ENCODE measurements at regions not wholly inside any gene's neighbourhood (a gene's known extent, or its start where the extent isn't known, plus 50 kb on each side); places are given as distances from the start of the nearest gene placed in this dataset.

DNA sequence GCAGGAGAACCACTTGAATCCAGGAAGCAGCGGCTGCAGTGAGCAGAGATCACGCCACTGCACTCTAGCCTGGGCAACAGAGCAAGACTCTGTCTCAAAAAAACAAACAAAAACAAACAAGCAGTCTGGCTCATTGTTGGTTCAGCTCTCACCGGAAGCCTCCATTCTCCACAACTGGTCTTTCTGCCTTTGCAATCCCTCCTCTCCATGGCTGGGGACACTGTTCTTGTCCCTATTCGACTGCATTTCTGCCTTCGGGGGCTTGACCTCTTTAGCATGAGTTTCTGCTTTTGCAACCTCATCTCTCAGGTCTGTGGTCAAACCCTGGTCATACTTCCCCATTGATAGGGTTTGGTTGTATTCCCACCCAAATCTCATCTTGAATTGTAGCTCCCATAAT is 216.3 kb upstream of the NR5A2 start:
- Histone ChIP-seq H3K9me3 (ENCODE audit: insufficient read depth, low read length, severe bottlenecking) (no peaks in the 10 kb centered on the region), H3K4me2 (ENCODE audit: insufficient read depth, low read length) (no peak overlapping the region), H3K36me3 (ENCODE audit: insufficient read depth, low read length) (no peaks in the 10 kb centered on the region), H4K20me1 (ENCODE audit: insufficient read depth, low read length) (no peaks in the 10 kb centered on the region), H2AFZ (ENCODE audit: low read depth, low read length) (no peak overlapping the region), H3K4me1 (ENCODE audit: insufficient read depth, low read length) (no peaks in the 10 kb centered on the region), H3K9ac (ENCODE audit: low read depth, low read length) (no peak overlapping the region), H3K79me2 (ENCODE audit: insufficient read depth, low read length) (no peaks in the 10 kb centered on the region), H3K27me3 (ENCODE audit: insufficient read depth, low read length, poor library complexity) (peaks cover 11% of the 10 kb centered on the region), H3K4me3 (ENCODE audit: low read depth in 1 of 2, low read length in 2 of 2) (no peak overlapping the region), H3K27ac (ENCODE audit: low read length) (no peak overlapping the region)
- DNase-seq (no peak), ATAC-seq (ENCODE audit: insufficient read depth, low read depth) (no peak)
- no peak for TF ChIP-seq EZH2 (IDR thresholded peaks at IDR 0.05; ENCODE audit: borderline replicate concordance, low read depth, low read length, severe bottlenecking)
- TF ChIP-seq, protein P1, sequence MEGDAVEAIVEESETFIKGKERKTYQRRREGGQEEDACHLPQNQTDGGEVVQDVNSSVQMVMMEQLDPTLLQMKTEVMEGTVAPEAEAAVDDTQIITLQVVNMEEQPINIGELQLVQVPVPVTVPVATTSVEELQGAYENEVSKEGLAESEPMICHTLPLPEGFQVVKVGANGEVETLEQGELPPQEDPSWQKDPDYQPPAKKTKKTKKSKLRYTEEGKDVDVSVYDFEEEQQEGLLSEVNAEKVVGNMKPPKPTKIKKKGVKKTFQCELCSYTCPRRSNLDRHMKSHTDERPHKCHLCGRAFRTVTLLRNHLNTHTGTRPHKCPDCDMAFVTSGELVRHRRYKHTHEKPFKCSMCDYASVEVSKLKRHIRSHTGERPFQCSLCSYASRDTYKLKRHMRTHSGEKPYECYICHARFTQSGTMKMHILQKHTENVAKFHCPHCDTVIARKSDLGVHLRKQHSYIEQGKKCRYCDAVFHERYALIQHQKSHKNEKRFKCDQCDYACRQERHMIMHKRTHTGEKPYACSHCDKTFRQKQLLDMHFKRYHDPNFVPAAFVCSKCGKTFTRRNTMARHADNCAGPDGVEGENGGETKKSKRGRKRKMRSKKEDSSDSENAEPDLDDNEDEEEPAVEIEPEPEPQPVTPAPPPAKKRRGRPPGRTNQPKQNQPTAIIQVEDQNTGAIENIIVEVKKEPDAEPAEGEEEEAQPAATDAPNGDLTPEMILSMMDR (IDR thresholded peaks at IDR 0.05; ENCODE audit: borderline replicate concordance, extremely low read depth, low read length, poor library complexity, severe bottlenecking): no peak

DNA sequence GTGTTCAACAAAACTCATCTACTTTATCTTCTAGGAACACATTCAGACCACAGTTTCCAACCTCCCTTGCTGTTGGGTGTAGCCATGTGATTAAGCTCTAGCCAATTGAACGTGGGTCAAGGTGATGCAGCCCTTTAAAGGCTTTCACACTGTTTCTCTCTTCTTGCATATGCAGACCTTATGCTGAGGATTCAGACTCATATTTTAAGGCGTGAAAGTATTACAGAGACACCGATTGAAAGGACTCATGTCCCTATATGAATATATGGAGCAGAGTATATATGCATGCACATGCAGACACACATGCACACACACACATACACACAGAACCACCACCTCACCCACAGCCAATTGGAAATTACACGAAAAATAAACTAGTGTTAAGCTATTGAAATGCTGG is 214.3 kb upstream of the NR5A2 start:
- no peaks in the 10 kb centered on the region for H3K36me3 ChIP-seq (ENCODE audit: insufficient read depth, low read length)
- no peak for ATAC-seq (ENCODE audit: insufficient read depth, low read depth)
- H3K27ac ChIP-seq (ENCODE audit: low read length): no peak overlapping the region
- no peaks in the 10 kb centered on the region for H3K4me1 ChIP-seq (ENCODE audit: insufficient read depth, low read length)
- no peak overlapping the region for H2AFZ ChIP-seq (ENCODE audit: low read depth, low read length)
- DNase-seq: no peak
- no peak overlapping the region for H3K4me3 ChIP-seq (ENCODE audit: low read depth in 1 of 2, low read length in 2 of 2)
- H3K9ac ChIP-seq (ENCODE audit: low read depth, low read length): no peak overlapping the region
- H4K20me1 ChIP-seq (ENCODE audit: insufficient read depth, low read length): no peaks in the 10 kb centered on the region
- peaks cover 9% of the 10 kb centered on the region for H3K27me3 ChIP-seq (ENCODE audit: insufficient read depth, low read length, poor library complexity)
- H3K79me2 ChIP-seq (ENCODE audit: insufficient read depth, low read length): no peaks in the 10 kb centered on the region
- no peaks in the 10 kb centered on the region for H3K9me3 ChIP-seq (ENCODE audit: insufficient read depth, low read length, severe bottlenecking)
- no peak overlapping the region for H3K4me2 ChIP-seq (ENCODE audit: insufficient read depth, low read length)
- TF ChIP-seq, protein P1 (IDR thresholded peaks at IDR 0.05; ENCODE audit: borderline replicate concordance, extremely low read depth, low read length, poor library complexity, severe bottlenecking): no peak
- TF ChIP-seq EZH2 (IDR thresholded peaks at IDR 0.05; ENCODE audit: borderline replicate concordance, low read depth, low read length, severe bottlenecking): no peak

DNA sequence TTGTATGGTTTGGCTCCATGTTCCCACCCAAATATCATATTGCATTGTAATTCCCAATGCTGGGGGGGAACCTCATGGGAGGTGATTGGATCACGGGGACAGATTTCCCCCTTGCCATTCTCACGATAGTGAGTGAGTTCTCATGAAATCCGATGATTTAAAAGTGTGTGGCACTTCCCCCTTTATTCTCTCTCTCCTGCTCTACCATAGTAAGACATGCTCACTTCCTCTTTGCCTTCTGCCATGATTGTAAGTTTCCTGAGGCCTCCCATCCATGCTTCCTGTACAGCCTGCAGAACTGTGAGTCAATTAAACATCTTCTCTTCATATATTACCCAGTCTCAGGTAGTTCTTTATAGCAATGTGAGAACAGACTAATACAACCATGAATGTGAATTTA is 211.6 kb upstream of the NR5A2 start:
- no peaks in the 10 kb centered on the region for H3K4me1 ChIP-seq (ENCODE audit: insufficient read depth, low read length)
- no peak for DNase-seq
- H4K20me1 ChIP-seq (ENCODE audit: insufficient read depth, low read length): no peaks in the 10 kb centered on the region
- peaks cover 3% of the 10 kb centered on the region for H3K27me3 ChIP-seq (ENCODE audit: insufficient read depth, low read length, poor library complexity)
- H3K9me3 ChIP-seq (ENCODE audit: insufficient read depth, low read length, severe bottlenecking): no peaks in the 10 kb centered on the region
- no peak for ATAC-seq (ENCODE audit: insufficient read depth, low read depth)
- no peak overlapping the region for H3K4me3 ChIP-seq (ENCODE audit: low read depth in 1 of 2, low read length in 2 of 2)
- H3K36me3 ChIP-seq (ENCODE audit: insufficient read depth, low read length): no peaks in the 10 kb centered on the region
- H3K4me2 ChIP-seq (ENCODE audit: insufficient read depth, low read length): no peak overlapping the region
- no peaks in the 10 kb centered on the region for H3K79me2 ChIP-seq (ENCODE audit: insufficient read depth, low read length)
- no peak overlapping the region for H3K27ac ChIP-seq (ENCODE audit: low read length)
- no peak overlapping the region for H2AFZ ChIP-seq (ENCODE audit: low read depth, low read length)
- H3K9ac ChIP-seq (ENCODE audit: low read depth, low read length): no peak overlapping the region
- no peak for TF ChIP-seq EZH2 (IDR thresholded peaks at IDR 0.05; ENCODE audit: borderline replicate concordance, low read depth, low read length, severe bottlenecking)
- TF ChIP-seq, protein P1 (IDR thresholded peaks at IDR 0.05; ENCODE audit: borderline replicate concordance, extremely low read depth, low read length, poor library complexity, severe bottlenecking): no peak

DNA sequence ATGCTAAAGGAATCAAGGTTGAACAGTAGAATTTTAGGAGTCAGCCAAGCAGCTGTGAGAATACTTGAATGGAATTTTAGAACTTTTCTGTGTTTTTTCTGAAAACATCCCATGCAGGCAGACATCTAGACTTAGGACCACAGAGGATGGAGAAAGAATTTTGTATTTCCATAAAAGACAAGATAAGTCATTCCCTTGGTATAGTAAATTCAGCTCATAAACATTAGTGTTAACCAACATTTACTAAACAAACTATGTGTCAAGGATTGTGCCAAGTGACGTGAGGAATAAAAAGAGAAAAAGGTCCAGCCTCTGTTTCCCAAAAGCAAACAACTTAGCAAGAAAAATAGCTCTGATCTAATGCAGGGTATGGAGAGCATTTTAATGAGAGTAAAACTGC is 210.2 kb upstream of the NR5A2 start:
- Histone ChIP-seq H3K27me3 (ENCODE audit: insufficient read depth, low read length, poor library complexity) (peaks cover 3% of the 10 kb centered on the region), H3K27ac (ENCODE audit: low read length) (no peak overlapping the region)
- ATAC-seq (ENCODE audit: insufficient read depth, low read depth): no peak

More for the DNA sequence above, 210.2 kb upstream of the NR5A2 start:
- H3K79me2 ChIP-seq (ENCODE audit: insufficient read depth, low read length): no peaks in the 10 kb centered on the region
- TF ChIP-seq, protein P1 (IDR thresholded peaks at IDR 0.05; ENCODE audit: borderline replicate concordance, extremely low read depth, low read length, poor library complexity, severe bottlenecking): no peak
- TF ChIP-seq EZH2 (IDR thresholded peaks at IDR 0.05; ENCODE audit: borderline replicate concordance, low read depth, low read length, severe bottlenecking): no peak
- no peaks in the 10 kb centered on the region for H3K9me3 ChIP-seq (ENCODE audit: insufficient read depth, low read length, severe bottlenecking)
- no peak overlapping the region for H2AFZ ChIP-seq (ENCODE audit: low read depth, low read length)
- H4K20me1 ChIP-seq (ENCODE audit: insufficient read depth, low read length): no peaks in the 10 kb centered on the region
- no peaks in the 10 kb centered on the region for H3K4me1 ChIP-seq (ENCODE audit: insufficient read depth, low read length)
- H3K4me3 ChIP-seq (ENCODE audit: low read depth in 1 of 2, low read length in 2 of 2): no peak overlapping the region
- no peak for DNase-seq
- no peak overlapping the region for H3K9ac ChIP-seq (ENCODE audit: low read depth, low read length)
- no peaks in the 10 kb centered on the region for H3K36me3 ChIP-seq (ENCODE audit: insufficient read depth, low read length)
- H3K4me2 ChIP-seq (ENCODE audit: insufficient read depth, low read length): no peak overlapping the region

All from DND-41 (cell line).